Body of pancreas (tissue), 4 donors: ENCODE measurements at regions not wholly inside any gene's neighbourhood (a gene's known extent, or its start where the extent isn't known, plus 50 kb on each side); places are given as distances from the start of the nearest gene placed in this dataset.

Experiments
- POLR2A ChIP-seq, 3 donors: fragments of 450-650 bp; IDR thresholded peaks; one replicate each; pipeline ENCODE4 v1.6.1; 2016; ENCODE audit warnings: antibody characterized with exemption in 3 of 3, mild to moderate bottlenecking in 2 of 3
- TF ChIP-seq, protein P1 (sequence below), 7 experiments: fragments of 450-650 bp in 4 of 7; fragments of 200-600 bp in 3 of 7; sonication (generic) in 3 of 7; IDR thresholded peaks; one replicate each; pipeline ENCODE4 v1.5.1; 2016 to 2019; ENCODE audit warnings: antibody characterized with exemption in 7 of 7

DNA sequence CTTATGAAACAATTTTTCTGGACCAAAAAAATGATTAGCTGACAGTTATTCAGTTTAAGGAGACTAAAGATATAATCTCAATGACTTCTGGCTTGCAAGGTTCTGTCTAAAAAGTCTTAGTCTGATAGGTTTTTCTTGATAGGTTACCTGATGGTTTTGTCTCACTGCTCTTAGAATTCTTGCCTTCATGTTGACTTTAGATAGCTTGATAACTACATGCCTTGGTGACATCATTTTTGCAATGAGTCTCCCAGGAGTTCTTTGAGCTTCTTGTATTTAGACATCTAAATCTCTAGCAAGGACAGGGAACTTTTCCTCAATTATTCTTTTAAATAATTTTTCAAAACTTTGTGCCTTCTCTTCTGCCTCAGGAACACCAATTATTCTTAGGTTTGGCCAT lies 1965.3 kb downstream of the ARAP2 start:
- TF ChIP-seq, protein P1, sequence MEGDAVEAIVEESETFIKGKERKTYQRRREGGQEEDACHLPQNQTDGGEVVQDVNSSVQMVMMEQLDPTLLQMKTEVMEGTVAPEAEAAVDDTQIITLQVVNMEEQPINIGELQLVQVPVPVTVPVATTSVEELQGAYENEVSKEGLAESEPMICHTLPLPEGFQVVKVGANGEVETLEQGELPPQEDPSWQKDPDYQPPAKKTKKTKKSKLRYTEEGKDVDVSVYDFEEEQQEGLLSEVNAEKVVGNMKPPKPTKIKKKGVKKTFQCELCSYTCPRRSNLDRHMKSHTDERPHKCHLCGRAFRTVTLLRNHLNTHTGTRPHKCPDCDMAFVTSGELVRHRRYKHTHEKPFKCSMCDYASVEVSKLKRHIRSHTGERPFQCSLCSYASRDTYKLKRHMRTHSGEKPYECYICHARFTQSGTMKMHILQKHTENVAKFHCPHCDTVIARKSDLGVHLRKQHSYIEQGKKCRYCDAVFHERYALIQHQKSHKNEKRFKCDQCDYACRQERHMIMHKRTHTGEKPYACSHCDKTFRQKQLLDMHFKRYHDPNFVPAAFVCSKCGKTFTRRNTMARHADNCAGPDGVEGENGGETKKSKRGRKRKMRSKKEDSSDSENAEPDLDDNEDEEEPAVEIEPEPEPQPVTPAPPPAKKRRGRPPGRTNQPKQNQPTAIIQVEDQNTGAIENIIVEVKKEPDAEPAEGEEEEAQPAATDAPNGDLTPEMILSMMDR (IDR thresholded peaks at IDR 0.05): no peak
- TF ChIP-seq POLR2A (IDR thresholded peaks at IDR 0.05): no peak
